ENCODE measurements at regions not wholly inside any gene's neighbourhood (a gene's known extent, or its start where the extent isn't known, plus 50 kb on each side); places are given as distances from the start of the nearest gene placed in this dataset.

DNA sequence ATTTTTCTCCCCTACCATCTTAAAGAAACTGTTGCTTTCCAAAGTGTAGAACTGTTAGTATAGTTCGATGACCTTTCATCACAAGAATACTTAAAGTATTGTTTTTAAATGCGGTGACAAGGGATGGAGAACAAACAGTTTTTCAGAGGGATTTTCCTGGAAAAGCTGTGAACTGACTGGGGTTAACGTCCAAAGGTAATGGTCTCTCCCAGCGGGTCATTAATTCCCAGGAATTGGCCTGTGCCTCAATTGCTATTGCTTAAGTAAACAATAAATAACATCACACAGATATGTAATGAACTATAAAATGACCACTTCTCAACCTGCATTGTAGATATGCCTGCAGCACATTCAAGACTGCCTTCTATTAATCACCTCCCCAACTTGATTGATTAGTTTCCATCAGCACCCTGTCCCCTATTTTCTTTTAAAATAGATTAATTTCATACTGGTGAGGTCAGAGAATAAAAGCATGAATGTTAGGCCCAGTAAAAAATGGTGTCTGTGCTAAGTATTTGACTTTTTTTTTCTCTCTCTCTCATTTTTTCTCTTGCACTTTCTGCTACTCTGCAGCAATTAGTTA is 268.2 kb downstream of the SAMD5 start:
- TF ChIP-seq CTCF (IDR thresholded peaks at IDR 0.05): no peak
- Histone ChIP-seq H3K27me3 (no peaks in the 10 kb centered on the region), H3K36me3 (no peaks in the 10 kb centered on the region), H3K27ac (no peak overlapping the region), H3K4me1 (no peaks in the 10 kb centered on the region), H3K9me3 (no peaks in the 10 kb centered on the region), H3K4me3 (no peak overlapping the region)
- no peak for DNase-seq
- ATAC-seq: no peak
- intact Hi-C loops (cut with DNase I): no loop called here
- 81 to 89% methylated on average over 4 of the region's 4 CpGs for whole genome bisulfite sequencing, 2 donors

DNA sequence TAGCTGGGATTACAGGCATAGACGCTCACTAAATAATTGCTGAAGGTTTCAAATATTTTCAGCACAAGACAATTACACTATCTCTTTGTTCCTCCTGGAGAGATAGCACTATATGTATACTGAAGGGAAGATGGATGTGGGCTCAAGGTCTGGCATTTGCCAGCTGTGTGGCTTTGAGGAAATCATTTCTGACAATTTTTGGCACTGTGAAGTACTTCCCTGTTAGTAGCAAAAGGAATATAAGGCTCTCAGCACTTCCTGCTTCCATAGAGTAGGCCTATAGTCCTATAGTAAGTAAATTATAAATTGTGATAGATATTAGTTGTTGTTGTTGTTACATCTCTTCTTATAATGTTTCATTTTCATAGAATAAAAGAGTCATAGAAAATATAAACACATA is 271.1 kb downstream of the SAMD5 start:
- intact Hi-C loops (cut with DNase I): no loop called here
- DNase-seq: no peak
- H3K4me1 ChIP-seq: no peaks in the 10 kb centered on the region
- 79 to 85% methylated on average over 1 of the region's 1 CpG for WGBS, 2 donors
- no peaks in the 10 kb centered on the region for H3K27me3 ChIP-seq
- H3K9me3 ChIP-seq: no peaks in the 10 kb centered on the region
- no peak for TF ChIP-seq CTCF (IDR thresholded peaks at IDR 0.05)
- no peak overlapping the region for H3K27ac ChIP-seq
- H3K36me3 ChIP-seq: no peaks in the 10 kb centered on the region
- ATAC-seq: no peak
- H3K4me3 ChIP-seq: no peak overlapping the region

DNA sequence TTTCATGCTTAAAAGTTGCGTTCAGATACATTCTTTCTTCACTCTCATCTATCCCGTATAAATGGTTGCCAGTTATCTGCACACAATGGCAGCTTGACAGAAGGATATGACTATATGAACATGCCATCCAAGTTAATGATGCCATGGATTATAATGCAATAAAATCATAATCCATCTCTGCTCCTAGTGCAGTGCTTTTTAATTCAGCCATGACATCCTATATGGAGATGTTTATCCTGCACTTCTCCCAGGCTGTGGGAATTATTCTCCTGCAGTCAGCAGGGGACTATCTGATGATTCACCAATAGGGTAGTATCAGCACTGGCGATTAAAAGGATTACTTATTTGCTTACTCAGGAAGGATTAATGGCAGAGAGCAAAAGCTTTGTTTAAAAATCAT is 273.8 kb downstream of the SAMD5 start:
- no peak for DNase-seq
- 57 to 63% methylated on average over 3 of the region's 3 CpGs for WGBS, 2 donors
- no peak for TF ChIP-seq CTCF (IDR thresholded peaks at IDR 0.05)
- no peaks in the 10 kb centered on the region for H3K27me3 ChIP-seq
- H3K9me3 ChIP-seq: no peaks in the 10 kb centered on the region
- H3K36me3 ChIP-seq: no peaks in the 10 kb centered on the region
- H3K4me3 ChIP-seq: no peak overlapping the region
- intact Hi-C loops (cut with DNase I): no loop called here
- ATAC-seq: no peak
- no peaks in the 10 kb centered on the region for H3K4me1 ChIP-seq
- H3K27ac ChIP-seq: no peak overlapping the region

- Histone ChIP-seq H3K4me3 (no peak overlapping the region), H3K27me3 (no peaks in the 10 kb centered on the region), H3K36me3 (no peaks in the 10 kb centered on the region), H3K27ac (no peak overlapping the region), H3K4me1 (no peaks in the 10 kb centered on the region), H3K9me3 (peaks cover 0 to 1% (median 0%) of the 10 kb centered on the region in 11 donors)
- intact Hi-C loops (cut with DNase I): no loop called here
- WGBS, 2 donors: 88 to 89% methylated on average over 2 of the region's 2 CpGs
- no peak for TF ChIP-seq CTCF (IDR thresholded peaks at IDR 0.05)
- DNase-seq (no peak), ATAC-seq (no peak)
Observed at GRCh38 chr6:147784371-147784770, 275.9 kb downstream of the SAMD5 start.

Data from heart right ventricle (tissue), 16 donors.